SK-N-SH (cell line): ENCODE measurements at regions not wholly inside any gene's neighbourhood (a gene's known extent, or its start where the extent isn't known, plus 50 kb on each side); places are given as distances from the start of the nearest gene placed in this dataset.

ENCODE experiments used
- CTCF ChIA-PET: fragments of 300-600, 350-600 bp; formaldehyde crosslinking; extraction: SDS; loops from one replicate; lab custom pipeline; 2021; lab: Yijun Ruan, JAX
- POLR2A ChIA-PET: fragments of 350-600 bp; sonication (Branson Sonifier 250); formaldehyde crosslinking; extraction: SDS; loops from one replicate; lab custom pipeline; 2020; ENCODE audit warnings: antibody characterized with exemption, inconsistent platforms; lab: Yijun Ruan, JAX
- DNase-seq: peaks from one replicate; pipeline ENCODE4 v3.0.0; 2012
- H2AFZ ChIP-seq: fragments of 200-600 bp; sonication (generic); 2 replicates; pipeline ENCODE4 v1.8.1; 2016; ENCODE audit warnings: antibody characterized with exemption, mild to moderate bottlenecking, low read depth
- H3F3A ChIP-seq: fragments of 200-600 bp; sonication (generic); replicated peaks from 2 replicates; pipeline ENCODE3; 2016; ENCODE audit warnings: antibody characterized with exemption, mild to moderate bottlenecking; ENCODE audit not compliant: insufficient read depth
- H3K27ac ChIP-seq, 2 experiments: fragments of 200-500 bp in 1 of 2; fragments of 200-600 bp in 1 of 2; sonication (Bioruptor generic) in 1 of 2; sonication (generic), shearing (Covaris generic) in 1 of 2; 2 replicates each; pipeline versions ENCODE4 v1.5.1 to v1.6.1; 2014 to 2016; ENCODE audit warnings: low read depth in 2 of 2, inconsistent platforms in 1 of 2, low read length in 1 of 2, mild to moderate bottlenecking in 1 of 2, mixed read lengths in 1 of 2
- H3K27me3 ChIP-seq: fragments of 200-600 bp; sonication (generic), shearing (Covaris generic); 2 replicates; pipeline ENCODE4 v1.6.1; 2016; ENCODE audit warnings: mixed run types; ENCODE audit not compliant: insufficient read depth
- H3K36me3 ChIP-seq, 2 experiments: fragments of 200-500 bp in 1 of 2; fragments of 200-600 bp in 1 of 2; sonication (Bioruptor generic) in 1 of 2; sonication (generic) in 1 of 2; replicated peaks in 1 of 2; 2 replicates each; pipeline versions ENCODE3 to v1.5.1; 2014 to 2016; ENCODE audit warnings: low read length in 1 of 2, mild to moderate bottlenecking in 1 of 2; ENCODE audit not compliant: insufficient read depth in 2 of 2, control insufficient read depth in 1 of 2
- H3K4me1 ChIP-seq, 2 experiments: fragments of 200-500 bp in 1 of 2; fragments of 200-600 bp in 1 of 2; sonication (Bioruptor generic) in 1 of 2; sonication (generic), shearing (Covaris generic) in 1 of 2; 2 replicates each; pipeline versions ENCODE4 v1.5.1 to v1.6.1; 2014 to 2016; ENCODE audit warnings: low read depth in 1 of 2, low read length in 1 of 2, mixed run types in 1 of 2; ENCODE audit not compliant: insufficient read depth in 2 of 2, control insufficient read depth in 1 of 2
- H3K4me2 ChIP-seq: fragments of 200-600 bp; sonication (generic), shearing (Covaris generic); 2 replicates; pipeline ENCODE4 v1.6.1; 2017; ENCODE audit warnings: mixed run types
- H3K4me3 ChIP-seq, 2 experiments: fragments of 200-500 bp in 1 of 2; fragments of 200-600 bp in 1 of 2; sonication (Bioruptor generic) in 1 of 2; sonication (generic), shearing (Covaris generic) in 1 of 2; 2 replicates each; pipeline versions ENCODE4 v1.5.1 to v1.8.1; 2014 to 2016; ENCODE audit warnings: low read depth in 2 of 2, inconsistent platforms in 1 of 2, low read length in 1 of 2, mild to moderate bottlenecking in 1 of 2, mixed read lengths in 1 of 2, moderate library complexity in 1 of 2
- H3K79me2 ChIP-seq: fragments of 200-600 bp; sonication (generic); 2 replicates; pipeline ENCODE4 v1.8.1; 2017; ENCODE audit warnings: mild to moderate bottlenecking; ENCODE audit not compliant: insufficient read depth
- H3K9ac ChIP-seq: fragments of 200-600 bp; sonication (generic); 2 replicates; pipeline ENCODE4 v1.6.1; 2017; ENCODE audit warnings: mixed run types
- H3K9me2 ChIP-seq: fragments of 200-600 bp; sonication (generic); 2 replicates; pipeline ENCODE4 v1.6.1; 2017; ENCODE audit warnings: mixed run types
- H3K9me3 ChIP-seq: fragments of 200-600 bp; sonication (generic); 2 replicates; pipeline ENCODE4 v1.6.1; 2017; ENCODE audit warnings: mixed run types, mild to moderate bottlenecking, moderate library complexity
- H4K20me1 ChIP-seq: fragments of 200-600 bp; sonication (generic); 2 replicates; pipeline ENCODE4 v1.6.1; 2017; ENCODE audit warnings: mild to moderate bottlenecking, mixed run types; ENCODE audit not compliant: insufficient read depth
- ELF1 ChIP-seq: IDR thresholded peaks from 2 replicates; pipeline ENCODE4 v1.4.0; 2012
- JUND ChIP-seq: IDR thresholded peaks from 2 replicates; pipeline ENCODE4 v1.4.0; 2012
- MAX ChIP-seq: IDR thresholded peaks from 2 replicates; pipeline ENCODE4 v1.4.0; 2012; ENCODE audit warnings: low read depth
- MXI1 ChIP-seq: IDR thresholded peaks from 2 replicates; pipeline ENCODE4 v1.6.1; 2012; ENCODE audit warnings: mild to moderate bottlenecking, low read depth, low read length, improper control_type of control experiment
- NRF1 ChIP-seq: IDR thresholded peaks from 2 replicates; pipeline ENCODE4 v1.6.1; 2012; ENCODE audit warnings: low read depth, mild to moderate bottlenecking, low read length
- PBX3 ChIP-seq: IDR thresholded peaks from 2 replicates; pipeline ENCODE4; 2012
- POLR2AphosphoS5 ChIP-seq: IDR thresholded peaks from 2 replicates; pipeline ENCODE4 v1.6.1; 2012; ENCODE audit warnings: low read depth, low read length
- RCOR1 ChIP-seq: fragments of 150-350 bp; IDR thresholded peaks from 2 replicates; pipeline ENCODE4 v1.6.1; 2017; ENCODE audit warnings: antibody characterized with exemption, low read length
- RFX5 ChIP-seq: IDR thresholded peaks from 2 replicates; pipeline ENCODE4 v1.6.1; 2012; ENCODE audit warnings: mild to moderate bottlenecking, improper control_type of control experiment, low read length
- RXRA ChIP-seq: IDR thresholded peaks from 2 replicates; pipeline ENCODE4 v1.4.0; 2012; ENCODE audit warnings: low read depth, mild to moderate bottlenecking, borderline replicate concordance
- SIN3A ChIP-seq: IDR thresholded peaks from 2 replicates; pipeline ENCODE4 v1.6.1; 2012; ENCODE audit warnings: low read depth, mild to moderate bottlenecking, low read length, moderate library complexity, borderline replicate concordance
- TCF12 ChIP-seq: IDR thresholded peaks from 2 replicates; pipeline ENCODE4 v1.4.0; 2012
- USF2 ChIP-seq: fragments of 150-350 bp; IDR thresholded peaks from 2 replicates; pipeline ENCODE4 v1.6.1; 2017; ENCODE audit warnings: antibody characterized with exemption, low read length, low read depth, borderline replicate concordance
- YY1 ChIP-seq: IDR thresholded peaks from 2 replicates; pipeline ENCODE4 v1.4.0; 2012; ENCODE audit warnings: low read depth, mild to moderate bottlenecking
- ZBTB33 ChIP-seq: IDR thresholded peaks from 2 replicates; pipeline ENCODE4 v1.4.0; 2012; ENCODE audit warnings: low read depth, borderline replicate concordance
- WGBS: methylation state at CpG from one replicate; pipeline ENCODE4 v1.1.6; 2017; ENCODE audit warnings: low lambda C conversion rate; 5-methylcytosine and 5-hydroxymethylcytosine counted together

- TF ChIP-seq YY1: no peak
- no peak for TF ChIP-seq USF2
- TF ChIP-seq ELF1: no peak
- TF ChIP-seq RFX5: no peak
- no peak for TF ChIP-seq NRF1
- TF ChIP-seq RCOR1: no peak
These were observed 126.8 kb downstream of the SKIDA1 start (continued) for GRCh38 chr10:21398563-21399231.

GRCh38 chr10:21396889-21397288 lies 128.6 kb downstream of the SKIDA1 start:
- no peak overlapping the region for H3K4me2 ChIP-seq
- no peak overlapping the region for H3K27ac ChIP-seq
- ChIA-PET CTCF (no interaction called here), POLR2A (interaction anchor here (0.6 kb wide), 1 partner anchor 26 kb away, joined by 4 read pairs; no protein-coding TSS in a partner anchor)
- H3K4me3 ChIP-seq: no peak overlapping the region
- H3F3A ChIP-seq: peaks cover 6% of the 10 kb centered on the region
- no peaks in the 10 kb centered on the region for H4K20me1 ChIP-seq
- H3K79me2 ChIP-seq: no peaks in the 10 kb centered on the region
- no peak overlapping the region for H3K9ac ChIP-seq
- no peaks in the 10 kb centered on the region for H3K9me2 ChIP-seq
- WGBS: 88% methylated on average over 1 of the region's 1 CpG
- no peaks in the 10 kb centered on the region for H3K9me3 ChIP-seq
- no peak for DNase-seq
- H3K36me3 ChIP-seq: no peaks in the 10 kb centered on the region
- TF ChIP-seq MXI1: no peak
- TF ChIP-seq RXRA: no peak
- TF ChIP-seq MAX: no peak
- TF ChIP-seq SIN3A: no peak
- TF ChIP-seq JUND: no peak
- TF ChIP-seq ELF1: no peak
- no peak for TF ChIP-seq TCF12
- TF ChIP-seq POLR2AphosphoS5: no peak
- no peak for TF ChIP-seq ZBTB33
- no peak for TF ChIP-seq PBX3
- H3K27me3 ChIP-seq: no peaks in the 10 kb centered on the region
- no peak overlapping the region for H2AFZ ChIP-seq
- H3K4me1 ChIP-seq: peaks cover 0 to 14% of the 10 kb centered on the region in 2 experiments; a peak in 1 of 4 replicates
